SH-SY5Y (cell line): ENCODE measurements at regions not wholly inside any gene's neighbourhood (a gene's known extent, or its start where the extent isn't known, plus 50 kb on each side); places are given as distances from the start of the nearest gene placed in this dataset.

Experiments used
- GATA2 ChIP-seq: IDR thresholded peaks from 2 replicates; pipeline ENCODE4 v1.6.1; 2011; ENCODE audit warnings: mild to moderate bottlenecking, low read depth, low read length
- GATA3 ChIP-seq: IDR thresholded peaks from 2 replicates; pipeline ENCODE4 v1.6.1; 2011; ENCODE audit warnings: low read depth, mild to moderate bottlenecking, low read length, moderate library complexity

GRCh38 chr9:16120727-16121126, 567.9 kb downstream of the CCDC171 start:
- TF ChIP-seq GATA2 = no peak
- TF ChIP-seq GATA3 = no peak
